Brain pericyte (primary cell): ENCODE measurements at regions not wholly inside any gene's neighbourhood (a gene's known extent, or its start where the extent isn't known, plus 50 kb on each side); places are given as distances from the start of the nearest gene placed in this dataset.

Source experiments
- DNase-seq: peaks from one replicate; pipeline ENCODE4 v3.0.0-alpha.2; 2012; ENCODE audit warnings: low read depth, low spot score

- DNase-seq = no peak
Measured at GRCh38 chr4:151940926-151941617, 180.3 kb upstream of the GATB start.

GRCh38 chr4:151940291-151940690 is 179.5 kb upstream of the GATB start:
- DNase-seq = no peak

- no peak for DNase-seq
Measured at GRCh38 chr4:151939670-151940069, 178.9 kb upstream of the GATB start.

- DNase-seq = no peak
Measured at GRCh38 chr4:151935411-151935810, 174.6 kb upstream of the GATB start.

- no peak for DNase-seq
Measured at GRCh38 chr4:151934766-151935165, 174.0 kb upstream of the GATB start.

GRCh38 chr4:151933122-151933827 is 172.5 kb upstream of the GATB start:
- no peak for DNase-seq

GRCh38 chr4:151931563-151931962 is 170.8 kb upstream of the GATB start:
- DNase-seq = no peak

- DNase-seq = no peak
Measured at GRCh38 chr4:151930372-151930771, 169.6 kb upstream of the GATB start.

GRCh38 chr4:151928112-151928511 is 167.3 kb upstream of the GATB start:
- DNase-seq = no peak

GRCh38 chr4:151922811-151923210 is 162.0 kb upstream of the GATB start:
- DNase-seq = no peak

GRCh38 chr4:151922306-151922705 is 161.5 kb upstream of the GATB start:
- no peak for DNase-seq

GRCh38 chr4:151921811-151922210 is 161.0 kb upstream of the GATB start:
- DNase-seq = no peak

GRCh38 chr4:151921386-151921785 is 160.6 kb upstream of the GATB start:
- no peak for DNase-seq

GRCh38 chr4:151917145-151917734 is 156.4 kb upstream of the GATB start:
- DNase-seq = no peak

- no peak for DNase-seq
Measured at GRCh38 chr4:151912632-151913031, 151.8 kb upstream of the GATB start.

GRCh38 chr4:151911970-151912369 is 151.2 kb upstream of the GATB start:
- no peak for DNase-seq

- DNase-seq = no peak
Measured at GRCh38 chr4:151908734-151909497, 148.1 kb upstream of the GATB start.

- DNase-seq = no peak
Measured at GRCh38 chr4:151908201-151908600, 147.4 kb upstream of the GATB start.

GRCh38 chr4:151906438-151906837 is 145.6 kb upstream of the GATB start:
- DNase-seq = no peak

GRCh38 chr4:151905197-151905596 is 144.4 kb upstream of the GATB start:
- DNase-seq = no peak

- no peak for DNase-seq
Measured at GRCh38 chr4:151901631-151902030, 140.8 kb upstream of the GATB start.

- no peak for DNase-seq
Measured at GRCh38 chr4:151896880-151897279, 136.1 kb upstream of the GATB start.
